ENCODE measurements at regions not wholly inside any gene's neighbourhood (a gene's known extent, or its start where the extent isn't known, plus 50 kb on each side); places are given as distances from the start of the nearest gene placed in this dataset.

DNA sequence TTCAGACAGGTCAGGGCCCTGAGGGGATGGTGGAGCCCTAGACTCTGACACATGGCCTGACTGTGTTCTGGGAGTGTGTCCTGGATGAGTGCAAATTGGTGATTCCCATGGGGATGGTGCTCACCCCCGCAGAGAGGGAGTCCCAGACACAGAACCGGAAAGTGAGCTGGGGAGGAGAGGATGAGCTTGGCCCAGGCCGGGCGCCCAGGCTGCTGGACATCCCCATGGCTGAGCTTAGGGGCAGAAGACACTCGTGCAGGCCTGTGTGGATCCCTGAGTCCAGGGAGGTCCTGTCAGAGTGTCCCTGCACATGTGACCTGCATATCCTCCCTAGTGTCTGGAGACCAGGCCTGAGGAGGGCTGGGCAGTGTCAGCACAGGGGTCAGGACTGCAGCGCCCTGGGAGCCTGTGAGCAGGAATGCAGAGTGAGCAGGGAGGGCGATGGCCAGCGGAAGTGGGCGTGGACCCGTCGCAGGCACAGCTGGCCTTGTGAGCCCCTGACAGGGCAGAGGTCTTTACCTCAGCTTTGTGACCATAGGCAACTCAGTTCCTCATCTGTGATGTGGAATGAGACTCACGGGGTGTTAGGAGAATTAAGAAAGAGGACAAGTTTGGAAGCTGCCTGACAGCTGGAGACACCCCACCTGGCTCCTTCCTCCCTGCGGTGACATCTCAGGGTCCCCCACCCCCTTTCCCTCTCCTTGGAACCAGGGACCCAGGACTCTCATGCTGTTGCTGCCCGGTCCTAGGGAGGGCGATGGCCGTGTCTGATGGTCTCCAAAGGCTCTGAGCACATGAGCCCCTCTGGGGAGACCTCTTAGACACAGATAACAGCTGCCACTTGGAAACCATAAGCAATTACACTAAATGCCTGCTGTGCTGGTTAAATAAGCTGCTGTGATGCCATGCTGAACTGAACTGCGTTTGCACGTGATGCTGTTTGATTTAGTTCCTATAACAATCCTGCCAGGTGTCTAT lies 62.6 kb upstream of the HS6ST1 start:
- DNase-seq = no peak

DNA sequence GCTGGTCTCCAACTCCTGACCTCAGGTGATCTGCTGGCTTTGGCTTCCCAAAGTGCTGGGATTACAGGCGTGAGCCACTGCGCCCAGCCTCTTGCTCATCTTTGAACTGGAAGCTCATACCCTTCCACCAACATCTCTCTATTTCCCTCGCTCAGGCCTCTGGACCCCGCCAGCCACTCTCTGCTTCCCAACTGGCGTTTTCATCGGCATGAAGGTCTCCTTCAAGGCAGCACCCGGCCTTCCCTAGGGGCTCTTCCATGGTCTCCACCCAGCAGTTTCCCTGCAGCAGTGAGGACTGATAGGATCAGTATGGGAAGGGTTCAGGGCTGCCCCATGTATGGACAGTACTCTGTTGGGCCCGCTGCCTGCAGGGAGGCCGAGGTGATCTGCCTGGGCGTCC lies 65.8 kb upstream of the HS6ST1 start:
- no peak for DNase-seq

DNA sequence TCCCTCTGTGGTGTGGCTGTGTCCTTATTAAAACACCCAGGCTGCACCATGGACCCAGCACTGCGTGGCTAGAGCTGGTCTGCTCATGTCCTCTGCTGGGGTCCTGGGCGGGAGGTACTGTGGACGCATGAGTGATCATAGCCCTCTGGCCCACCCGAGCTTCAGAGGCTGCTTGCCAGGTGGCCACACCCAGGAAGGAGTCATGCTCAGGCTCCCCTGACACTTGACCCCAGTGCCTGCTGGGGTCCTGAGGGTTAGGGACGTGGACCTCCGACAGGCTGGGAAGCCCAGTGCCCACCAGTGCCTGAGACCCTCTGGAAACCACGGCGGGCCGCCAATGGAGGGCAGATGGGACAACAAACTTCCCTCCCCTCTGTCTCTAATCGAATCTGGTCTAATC lies 66.3 kb upstream of the HS6ST1 start:
- DNase-seq = no peak

DNA sequence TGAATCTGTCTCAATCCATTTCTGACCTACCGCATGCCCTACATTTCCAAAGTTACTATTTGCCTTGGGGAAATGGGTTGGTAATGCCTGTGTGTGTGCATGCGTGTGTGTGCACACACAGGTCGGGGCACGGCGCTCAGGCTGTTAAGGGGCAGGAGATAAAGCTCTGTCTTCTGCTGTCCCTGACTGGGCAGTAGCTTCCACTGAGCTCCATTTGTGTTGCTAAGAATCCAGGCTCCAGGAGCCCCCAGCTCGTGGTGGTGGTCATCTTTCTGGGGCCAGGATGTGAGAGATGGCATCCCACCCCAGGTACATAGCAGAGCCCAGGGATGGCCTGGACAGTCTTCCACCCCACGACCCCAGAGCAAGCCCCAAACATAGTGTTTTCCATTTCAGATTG lies 66.7 kb upstream of the HS6ST1 start:
- DNase-seq = no peak

- DNase-seq = no peak
Observed at GRCh38 chr2:128386066-128386465, 67.4 kb upstream of the HS6ST1 start.

- DNase-seq = no peak
Observed at GRCh38 chr2:128388499-128388941, 69.9 kb upstream of the HS6ST1 start.

GRCh38 chr2:128389388-128390086 lies 70.9 kb upstream of the HS6ST1 start:
- DNase-seq = no peak

DNA sequence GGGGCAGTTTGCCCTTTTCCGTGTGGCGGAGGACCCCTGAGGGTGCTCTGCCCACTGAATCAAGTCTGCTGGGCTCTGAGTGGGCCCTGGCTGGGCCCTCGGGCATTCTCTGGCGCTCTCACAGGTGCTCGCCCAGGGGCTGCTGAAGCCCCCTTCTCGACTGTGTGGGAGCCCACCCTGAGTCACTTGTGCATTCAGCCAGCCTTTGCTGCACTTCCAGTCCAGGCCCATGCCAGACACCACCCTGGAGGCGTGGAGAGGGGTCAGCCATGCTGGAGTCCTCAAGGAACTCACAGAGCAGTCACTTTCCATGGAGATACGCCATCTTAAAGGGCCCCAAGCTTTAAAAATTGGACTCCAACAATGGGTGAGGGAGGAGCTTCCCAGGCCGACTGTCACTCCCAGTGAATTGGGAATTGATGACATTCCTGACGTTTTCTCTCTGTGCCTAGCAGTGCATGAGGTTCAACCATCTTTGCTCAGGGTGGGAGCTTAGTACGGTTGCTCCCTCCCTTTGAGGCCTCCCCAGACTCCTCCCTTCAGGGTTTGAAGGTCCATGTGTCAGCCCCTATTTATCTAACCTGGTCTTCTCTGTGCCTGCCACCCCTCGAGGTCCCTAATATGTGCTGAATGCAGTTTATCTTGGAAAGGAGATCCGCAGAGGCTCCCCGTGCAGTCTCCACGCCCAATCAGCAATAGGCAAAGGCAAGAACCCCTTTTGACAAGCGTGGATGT lies 71.8 kb upstream of the HS6ST1 start:
- DNase-seq = no peak

- no peak for DNase-seq
Observed at GRCh38 chr2:128390991-128391630, 72.4 kb upstream of the HS6ST1 start.

- no peak for DNase-seq
Observed at GRCh38 chr2:128391679-128392078, 73.0 kb upstream of the HS6ST1 start.

DNA sequence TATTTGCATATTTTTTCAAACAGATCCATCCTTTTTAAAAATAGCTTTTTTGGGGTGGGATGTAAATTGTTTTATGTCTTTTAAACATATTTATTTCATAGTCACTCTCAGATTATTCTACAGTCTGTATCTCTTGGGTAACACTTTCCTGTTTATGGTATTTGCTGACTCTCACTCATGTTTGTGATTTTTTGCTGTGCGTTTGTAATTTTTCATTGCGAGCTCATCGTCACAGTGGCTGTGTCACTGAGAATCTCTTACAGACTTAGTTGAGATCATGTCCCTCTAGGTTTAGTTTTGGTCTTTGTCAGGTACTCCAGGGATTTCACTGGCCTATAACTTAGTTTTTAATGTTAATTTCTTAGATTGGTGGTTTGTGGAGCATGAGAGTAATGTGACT lies 73.5 kb upstream of the HS6ST1 start:
- no peak for DNase-seq

DNA sequence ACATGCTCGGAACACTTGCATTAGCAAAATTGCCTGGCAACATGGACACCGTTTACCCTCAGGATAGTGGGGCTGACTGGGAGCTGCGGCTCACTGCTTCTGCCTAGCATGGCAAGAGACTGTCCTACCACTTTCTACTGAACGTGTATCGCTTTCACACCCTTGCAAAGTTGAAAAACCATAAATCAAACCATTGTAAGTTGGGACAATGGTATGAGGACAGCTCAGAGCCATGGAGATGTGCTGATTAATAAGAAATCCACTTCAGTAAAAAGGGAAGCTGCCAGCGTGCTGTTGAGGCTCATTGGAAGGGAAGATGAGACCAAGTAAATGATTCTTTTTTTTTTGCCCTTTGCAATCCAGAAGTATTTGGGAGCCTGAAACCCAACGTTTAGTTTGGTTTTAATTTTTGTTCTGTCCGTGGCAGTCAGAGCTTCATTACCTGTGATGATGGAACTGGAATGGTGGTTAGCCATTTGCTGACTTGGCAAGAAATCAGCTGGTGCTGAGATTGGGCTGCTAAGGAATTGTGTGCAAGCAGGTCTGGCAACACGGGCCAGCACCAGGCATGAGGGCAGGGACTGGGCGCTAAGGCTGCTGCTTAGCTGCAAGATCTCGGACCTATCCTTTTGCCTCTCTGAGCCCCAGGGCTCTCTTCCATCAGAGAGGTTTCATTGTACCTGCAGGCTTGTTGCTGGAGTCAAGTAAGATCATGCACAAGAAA lies 75.5 kb upstream of the HS6ST1 start:
- no peak for DNase-seq

DNA sequence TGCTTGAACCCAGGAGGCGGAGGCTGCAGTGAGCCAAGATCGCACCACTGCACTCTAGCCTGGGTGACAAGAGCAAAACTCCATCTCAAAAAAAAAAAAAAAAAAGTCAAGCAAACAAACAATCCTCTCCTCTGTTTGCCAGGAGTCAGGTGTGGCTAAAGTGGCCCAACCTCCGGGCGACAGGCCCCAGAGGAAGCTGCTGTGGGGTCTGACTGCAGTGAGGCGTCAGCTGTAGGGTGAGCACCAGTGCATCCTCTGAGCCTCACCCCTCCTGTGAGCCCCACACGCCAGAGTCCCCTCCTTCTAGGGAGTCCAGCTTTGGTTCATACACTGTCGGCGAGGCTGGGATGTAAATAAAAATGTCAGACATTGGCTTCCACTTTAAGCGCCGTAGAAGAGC lies 76.5 kb upstream of the HS6ST1 start:
- DNase-seq = no peak

GRCh38 chr2:128395640-128396499 lies 77.2 kb upstream of the HS6ST1 start:
- no peak for DNase-seq

DNA sequence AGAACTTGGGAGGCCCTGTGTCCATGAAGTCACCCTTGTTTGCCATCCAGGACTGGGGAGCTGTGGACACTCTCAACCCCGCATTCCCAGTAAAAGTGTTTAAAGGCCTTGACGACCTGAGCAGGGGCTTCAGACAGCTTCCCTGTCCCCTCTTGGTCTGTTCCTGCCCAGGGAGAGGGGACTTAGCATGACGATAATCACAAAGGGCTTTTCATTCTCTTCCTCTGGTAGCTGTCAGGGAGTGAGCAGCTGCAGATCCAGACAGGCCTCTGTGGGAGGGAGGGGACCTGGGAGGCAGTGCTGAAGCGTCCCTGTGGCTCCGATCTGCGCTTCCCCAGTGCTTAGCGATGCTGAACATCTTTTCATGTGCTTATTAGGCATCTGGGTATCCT lies 77.8 kb upstream of the HS6ST1 start:
- DNase-seq = no peak

DNA sequence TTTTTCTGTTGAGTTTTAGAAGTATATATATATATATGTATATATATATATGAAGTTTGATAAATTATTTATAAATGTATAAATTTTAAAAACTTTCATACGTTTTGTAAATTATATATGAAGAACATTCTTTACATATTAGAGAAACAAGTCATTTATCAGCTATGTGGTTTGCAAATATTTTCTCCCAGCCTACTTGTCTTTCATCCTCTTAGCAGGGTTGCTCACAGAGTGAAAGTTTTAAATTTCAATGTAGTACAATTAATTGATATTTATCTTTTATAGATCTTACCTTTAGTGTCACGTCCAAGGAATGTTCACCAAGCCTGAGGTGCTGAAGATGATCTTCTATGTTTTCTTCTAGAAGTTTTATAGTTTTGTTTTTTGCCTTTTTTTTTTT lies 78.3 kb upstream of the HS6ST1 start:
- no peak for DNase-seq

DNA sequence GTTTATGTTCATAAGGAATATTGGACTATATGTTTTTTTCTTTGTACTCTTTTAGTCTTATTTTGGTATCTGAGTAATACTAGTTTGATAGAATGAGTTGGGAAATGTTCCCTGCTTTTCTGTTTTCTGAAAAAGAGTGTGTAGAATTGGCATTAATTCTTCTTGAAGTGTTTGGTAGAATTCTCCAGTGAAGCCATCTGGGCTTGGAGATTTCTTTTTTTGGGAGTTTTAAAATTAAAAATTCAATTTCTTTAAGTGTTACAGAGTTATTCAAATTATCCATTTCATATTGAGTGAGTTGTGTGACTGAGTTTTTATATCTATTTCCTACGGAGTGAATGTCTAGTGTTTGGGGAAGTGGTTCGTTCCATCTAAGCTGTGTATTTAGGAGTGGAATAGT lies 80.6 kb upstream of the HS6ST1 start:
- no peak for DNase-seq

- DNase-seq = no peak
Observed at GRCh38 chr2:128399690-128400291, 81.1 kb upstream of the HS6ST1 start.

GRCh38 chr2:128401680-128402079 lies 83.0 kb upstream of the HS6ST1 start:
- no peak for DNase-seq

DNA sequence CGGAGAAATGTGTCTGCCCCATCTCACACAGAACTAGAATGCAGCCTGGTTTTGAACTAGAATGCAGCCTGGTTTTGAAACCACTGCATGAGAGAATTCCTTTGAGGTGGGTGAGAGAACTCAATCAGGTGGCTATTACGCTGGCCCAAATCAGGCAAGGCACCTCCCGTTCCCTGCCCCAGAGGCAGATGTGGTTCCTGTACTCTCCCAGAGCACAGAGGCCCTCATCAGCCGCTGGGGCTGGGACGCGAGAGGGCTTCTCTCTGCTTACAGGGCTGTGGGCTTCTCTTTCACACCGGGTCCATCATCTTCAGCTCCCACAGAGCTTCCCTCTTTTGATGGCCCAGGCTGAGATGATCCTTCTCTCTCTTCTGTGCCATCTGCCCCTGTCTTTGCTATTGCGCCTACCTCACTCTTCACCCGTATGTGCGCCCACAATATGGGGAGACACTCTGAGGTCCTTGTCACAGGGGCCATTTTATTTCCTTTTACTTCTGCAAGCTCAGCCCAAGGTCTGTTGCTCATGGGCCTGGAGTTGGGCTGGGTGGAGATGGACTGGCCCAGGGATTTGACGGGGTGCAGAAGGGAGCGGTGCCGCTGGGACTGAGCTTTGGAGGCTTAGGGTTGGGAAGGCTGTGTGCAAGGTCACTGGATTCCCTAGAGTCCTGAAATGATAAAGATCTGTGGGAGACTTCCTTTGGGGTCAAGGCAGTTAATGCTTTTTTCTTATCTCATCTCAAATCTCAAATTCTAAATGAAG lies 84.4 kb upstream of the HS6ST1 start:
- no peak for DNase-seq

All from stimulated activated CD8-positive, alpha-beta memory T cell treated with anti-CD3 and anti-CD28 coated beads, Interleukin-4, amount 100 ng/mL, for 48 hours (primary cell).